Osteocyte (in vitro differentiated cells): ENCODE measurements at regions not wholly inside any gene's neighbourhood (a gene's known extent, or its start where the extent isn't known, plus 50 kb on each side); places are given as distances from the start of the nearest gene placed in this dataset.
"Not testable (repeated sequence)": the region's sequence is repeated elsewhere in the genome, so short reads cannot be mapped to it uniquely, and the experiment has no call there.

Experiments used
- DNase-seq: peaks from one replicate; pipeline ENCODE4 v3.0.0; 2021; ENCODE audit warnings: mixed read lengths; ENCODE audit not compliant: unreplicated experiment; ENCODE audit errors: extremely low spot score
- H3K27ac Mint-ChIP-seq: one replicate; pipeline ENCODE4 v1.8.0; 2021; ENCODE audit warnings: mild to moderate bottlenecking, mixed read lengths; ENCODE audit not compliant: unreplicated experiment
- H3K27me3 Mint-ChIP-seq: one replicate; pipeline ENCODE4 v1.8.0; 2021; ENCODE audit warnings: mixed read lengths; ENCODE audit not compliant: unreplicated experiment
- H3K36me3 Mint-ChIP-seq: one replicate; pipeline ENCODE4 v1.8.0; 2021; ENCODE audit warnings: mixed read lengths; ENCODE audit not compliant: unreplicated experiment
- H3K4me1 Mint-ChIP-seq: one replicate; pipeline ENCODE4 v1.8.0; 2021; ENCODE audit warnings: mixed read lengths; ENCODE audit not compliant: unreplicated experiment
- H3K4me3 Mint-ChIP-seq: one replicate; pipeline ENCODE4 v1.8.0; 2021; ENCODE audit warnings: mild to moderate bottlenecking, moderate library complexity, mixed read lengths; ENCODE audit not compliant: unreplicated experiment
- H3K9me3 Mint-ChIP-seq: one replicate; pipeline ENCODE4 v1.8.0; 2021; ENCODE audit warnings: mixed read lengths; ENCODE audit not compliant: unreplicated experiment
- TF ChIP-seq, protein P1 (sequence below): fragments of 200-600 bp; sonication (generic); IDR thresholded peaks from 2 replicates; pipeline ENCODE4 v1.5.0; 2021; ENCODE audit warnings: antibody characterized with exemption, mild to moderate bottlenecking, moderate library complexity

DNA sequence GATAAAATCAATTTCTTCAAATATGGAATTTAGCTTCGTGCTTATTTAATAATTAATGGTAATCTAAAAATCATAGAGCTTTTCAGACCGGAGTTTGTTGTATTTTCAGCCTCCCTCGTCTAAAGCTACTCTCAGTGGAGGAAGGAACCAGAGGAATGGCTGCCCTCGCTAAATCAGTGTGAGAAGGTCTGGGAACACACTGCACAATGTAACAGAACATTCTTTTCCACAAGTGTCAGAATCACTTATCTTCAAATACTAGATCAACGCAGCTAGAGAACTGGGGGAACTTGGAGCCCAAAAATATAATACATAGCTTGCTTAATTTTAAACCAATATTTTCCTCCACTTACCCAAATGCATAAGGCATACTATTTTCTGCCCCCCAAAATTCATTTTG, 148.5 kb downstream of the MTERF1 start:
- Mint-ChIP-seq H3K9me3 (peaks cover 12% of the 10 kb centered on the region), H3K4me1 (no peaks in the 10 kb centered on the region)

DNA sequence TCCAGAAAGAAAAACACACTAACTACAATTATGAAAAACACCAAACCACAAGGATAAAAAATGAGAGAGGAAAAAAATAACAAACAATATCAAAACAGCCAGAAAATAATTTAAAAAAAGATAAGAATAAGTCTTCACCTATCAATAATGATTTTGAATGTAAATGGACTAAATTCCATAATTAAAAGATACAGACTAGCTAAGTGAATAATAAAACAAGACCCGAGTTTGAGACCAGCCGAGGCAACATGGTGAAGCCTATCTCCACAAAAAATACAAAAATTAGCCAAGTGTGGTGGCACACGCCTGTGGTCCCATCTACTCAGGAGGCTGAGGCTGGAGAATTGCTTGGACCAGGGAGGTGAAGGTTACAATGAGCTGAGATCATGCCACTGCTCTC, 131.1 kb downstream of the MTERF1 start:
- peaks cover 6% of the 10 kb centered on the region for H3K9me3 Mint-ChIP-seq
- TF ChIP-seq, protein P1, sequence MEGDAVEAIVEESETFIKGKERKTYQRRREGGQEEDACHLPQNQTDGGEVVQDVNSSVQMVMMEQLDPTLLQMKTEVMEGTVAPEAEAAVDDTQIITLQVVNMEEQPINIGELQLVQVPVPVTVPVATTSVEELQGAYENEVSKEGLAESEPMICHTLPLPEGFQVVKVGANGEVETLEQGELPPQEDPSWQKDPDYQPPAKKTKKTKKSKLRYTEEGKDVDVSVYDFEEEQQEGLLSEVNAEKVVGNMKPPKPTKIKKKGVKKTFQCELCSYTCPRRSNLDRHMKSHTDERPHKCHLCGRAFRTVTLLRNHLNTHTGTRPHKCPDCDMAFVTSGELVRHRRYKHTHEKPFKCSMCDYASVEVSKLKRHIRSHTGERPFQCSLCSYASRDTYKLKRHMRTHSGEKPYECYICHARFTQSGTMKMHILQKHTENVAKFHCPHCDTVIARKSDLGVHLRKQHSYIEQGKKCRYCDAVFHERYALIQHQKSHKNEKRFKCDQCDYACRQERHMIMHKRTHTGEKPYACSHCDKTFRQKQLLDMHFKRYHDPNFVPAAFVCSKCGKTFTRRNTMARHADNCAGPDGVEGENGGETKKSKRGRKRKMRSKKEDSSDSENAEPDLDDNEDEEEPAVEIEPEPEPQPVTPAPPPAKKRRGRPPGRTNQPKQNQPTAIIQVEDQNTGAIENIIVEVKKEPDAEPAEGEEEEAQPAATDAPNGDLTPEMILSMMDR = no peak

More for the DNA sequence above, 148.5 kb downstream of the MTERF1 start:
- Mint-ChIP-seq H3K27ac (no peak overlapping the region), H3K4me3 (no peak overlapping the region), H3K36me3 (peaks cover 3% of the 10 kb centered on the region), H3K27me3 (peaks cover 18% of the 10 kb centered on the region)
- no peak for DNase-seq
- TF ChIP-seq, protein P1 = no peak

DNA sequence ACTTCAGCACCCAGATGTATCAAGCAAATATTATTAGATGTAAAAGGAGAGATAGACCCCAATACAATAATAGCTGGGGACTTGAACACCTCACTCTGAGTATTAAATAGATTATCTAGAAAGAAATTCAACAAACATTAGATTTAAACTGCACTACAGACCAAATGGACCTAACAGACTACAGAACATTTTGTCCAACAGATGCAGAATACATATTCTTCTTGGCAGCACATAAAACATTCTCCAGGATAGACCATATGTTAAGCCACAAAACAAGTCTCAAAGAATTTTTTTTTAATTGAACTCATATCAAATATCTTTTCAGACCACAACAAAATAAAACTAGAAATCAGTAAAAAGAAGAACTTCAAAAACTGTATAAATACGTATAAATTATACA, 130.4 kb downstream of the MTERF1 start:
- no peak for DNase-seq
- Mint-ChIP-seq H3K4me3 (no peak overlapping the region), H3K4me1 (peaks cover 4% of the 10 kb centered on the region), H3K9me3 (peaks cover 6% of the 10 kb centered on the region), H3K36me3 (peaks cover 2% of the 10 kb centered on the region), H3K27ac (no peak overlapping the region), H3K27me3 (peaks cover 26% of the 10 kb centered on the region)
- TF ChIP-seq, protein P1 = no peak

More for the DNA sequence above, 131.1 kb downstream of the MTERF1 start:
- H3K27me3 Mint-ChIP-seq = peaks cover 27% of the 10 kb centered on the region
- H3K36me3 Mint-ChIP-seq = peaks cover 2% of the 10 kb centered on the region
- no peak overlapping the region for H3K27ac Mint-ChIP-seq
- H3K4me1 Mint-ChIP-seq = peaks cover 8% of the 10 kb centered on the region
- DNase-seq = no peak
- H3K4me3 Mint-ChIP-seq = no peak overlapping the region

DNA sequence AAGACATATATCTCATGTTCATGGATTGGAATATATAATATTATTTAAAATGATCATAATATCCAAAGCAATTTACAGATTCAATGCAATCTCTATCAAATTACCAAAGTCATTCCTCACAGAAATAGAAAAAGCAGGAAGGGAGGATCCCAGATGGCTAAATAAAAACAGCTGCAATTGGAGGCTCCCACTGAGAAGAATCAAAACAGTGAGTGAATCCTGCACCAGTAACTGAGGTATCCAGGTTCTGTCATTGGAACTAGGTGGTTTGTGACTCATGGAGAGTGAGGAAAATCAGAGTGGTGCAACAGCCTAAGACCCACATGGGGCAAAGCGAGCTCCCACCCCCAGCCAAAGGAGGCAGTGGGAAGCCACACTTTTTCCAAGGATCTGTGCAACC, 128.4 kb downstream of the MTERF1 start:
- no peak overlapping the region for H3K27ac Mint-ChIP-seq
- H3K9me3 Mint-ChIP-seq = peaks cover 6% of the 10 kb centered on the region
- H3K4me1 Mint-ChIP-seq = peaks cover 4% of the 10 kb centered on the region
- no peak overlapping the region for H3K4me3 Mint-ChIP-seq
- TF ChIP-seq, protein P1 = no peak
- peaks cover 2% of the 10 kb centered on the region for H3K36me3 Mint-ChIP-seq
- DNase-seq = no peak
- H3K27me3 Mint-ChIP-seq = peaks cover 26% of the 10 kb centered on the region

DNA sequence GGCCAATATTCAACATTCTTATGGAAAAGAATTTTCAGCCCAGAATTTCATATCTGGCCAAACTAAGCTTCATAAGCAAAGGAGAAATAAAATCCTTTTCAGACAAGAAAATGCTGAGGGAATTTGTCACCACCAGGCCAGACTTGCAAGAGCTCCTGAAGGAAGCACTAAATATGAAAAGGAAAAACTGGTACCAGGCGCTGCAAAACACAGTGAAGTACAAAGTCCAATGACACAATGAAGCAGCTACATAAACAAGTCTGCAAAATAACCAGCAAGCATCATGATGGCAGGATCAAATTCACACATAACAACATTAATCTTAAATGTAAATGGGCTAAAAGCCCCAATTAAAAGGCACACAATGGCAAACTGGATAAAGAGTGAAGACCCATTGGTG, 126.2 kb downstream of the MTERF1 start:
- peaks cover 14% of the 10 kb centered on the region for H3K9me3 Mint-ChIP-seq
- H3K27ac Mint-ChIP-seq, H3K4me3 Mint-ChIP-seq, H3K4me1 Mint-ChIP-seq, H3K36me3 Mint-ChIP-seq, DNase-seq: not testable (repeated sequence)
- peaks cover 24% of the 10 kb centered on the region for H3K27me3 Mint-ChIP-seq

DNA sequence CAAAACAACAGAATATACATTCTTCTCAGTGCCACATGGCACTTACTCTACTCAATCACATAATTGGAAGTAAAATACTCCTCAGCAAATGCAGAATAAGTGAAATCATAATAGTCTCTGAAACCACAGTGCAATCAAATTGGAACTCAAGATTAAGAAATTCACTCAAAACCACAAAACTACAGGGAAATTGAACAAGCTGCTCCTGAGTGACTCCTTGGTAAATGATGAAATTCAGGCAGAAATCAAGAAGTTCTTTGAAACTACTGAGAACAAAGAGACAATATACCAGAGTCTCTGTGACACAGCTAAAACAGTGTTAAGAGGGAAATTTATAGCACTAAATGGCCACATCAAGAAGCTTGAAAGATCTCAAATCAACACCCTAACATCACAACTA, 125.4 kb downstream of the MTERF1 start:
- H3K27me3 Mint-ChIP-seq = peaks cover 19% of the 10 kb centered on the region
- not testable (repeated sequence) for DNase-seq, H3K4me1 Mint-ChIP-seq, H3K27ac Mint-ChIP-seq, H3K4me3 Mint-ChIP-seq, H3K36me3 Mint-ChIP-seq
- peaks cover 12% of the 10 kb centered on the region for H3K9me3 Mint-ChIP-seq
